GM12864 (cell line): ENCODE measurements at regions not wholly inside any gene's neighbourhood (a gene's known extent, or its start where the extent isn't known, plus 50 kb on each side); places are given as distances from the start of the nearest gene placed in this dataset.

Source experiments
- DNase-seq: peaks from one replicate; pipeline ENCODE4 v3.0.0-alpha.2; 2011; ENCODE audit warnings: low read depth
- H3K4me3 ChIP-seq: 2 replicates; pipeline ENCODE4 v1.5.1; 2011; ENCODE audit warnings: mild to moderate bottlenecking, low read depth, low read length, control low read depth
- TF ChIP-seq, protein P1 (sequence below): IDR thresholded peaks from 2 replicates; pipeline ENCODE4 v1.5.1; 2011; ENCODE audit warnings: low read depth, mild to moderate bottlenecking, moderate library complexity, low read length, control low read depth, inconsistent platforms; ENCODE audit errors: missing control alignments

- DNase-seq: no peak
- H3K4me3 ChIP-seq: no peak overlapping the region
- TF ChIP-seq, protein P1, sequence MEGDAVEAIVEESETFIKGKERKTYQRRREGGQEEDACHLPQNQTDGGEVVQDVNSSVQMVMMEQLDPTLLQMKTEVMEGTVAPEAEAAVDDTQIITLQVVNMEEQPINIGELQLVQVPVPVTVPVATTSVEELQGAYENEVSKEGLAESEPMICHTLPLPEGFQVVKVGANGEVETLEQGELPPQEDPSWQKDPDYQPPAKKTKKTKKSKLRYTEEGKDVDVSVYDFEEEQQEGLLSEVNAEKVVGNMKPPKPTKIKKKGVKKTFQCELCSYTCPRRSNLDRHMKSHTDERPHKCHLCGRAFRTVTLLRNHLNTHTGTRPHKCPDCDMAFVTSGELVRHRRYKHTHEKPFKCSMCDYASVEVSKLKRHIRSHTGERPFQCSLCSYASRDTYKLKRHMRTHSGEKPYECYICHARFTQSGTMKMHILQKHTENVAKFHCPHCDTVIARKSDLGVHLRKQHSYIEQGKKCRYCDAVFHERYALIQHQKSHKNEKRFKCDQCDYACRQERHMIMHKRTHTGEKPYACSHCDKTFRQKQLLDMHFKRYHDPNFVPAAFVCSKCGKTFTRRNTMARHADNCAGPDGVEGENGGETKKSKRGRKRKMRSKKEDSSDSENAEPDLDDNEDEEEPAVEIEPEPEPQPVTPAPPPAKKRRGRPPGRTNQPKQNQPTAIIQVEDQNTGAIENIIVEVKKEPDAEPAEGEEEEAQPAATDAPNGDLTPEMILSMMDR: no peak
Observed at GRCh38 chr17:79221597-79221996, 147.0 kb downstream of the ENGASE start.

GRCh38 chr17:79220713-79221291 lies 146.2 kb downstream of the ENGASE start:
- no peak overlapping the region for H3K4me3 ChIP-seq
- TF ChIP-seq, protein P1: no peak
- no peak for DNase-seq

GRCh38 chr17:79220201-79220712 lies 145.6 kb downstream of the ENGASE start:
- no peak overlapping the region for H3K4me3 ChIP-seq
- DNase-seq: no peak
- TF ChIP-seq, protein P1: no peak

- H3K4me3 ChIP-seq: no peak overlapping the region
- no peak for DNase-seq
- TF ChIP-seq, protein P1: no peak
Observed at GRCh38 chr17:79219208-79219935, 144.7 kb downstream of the ENGASE start.

DNA sequence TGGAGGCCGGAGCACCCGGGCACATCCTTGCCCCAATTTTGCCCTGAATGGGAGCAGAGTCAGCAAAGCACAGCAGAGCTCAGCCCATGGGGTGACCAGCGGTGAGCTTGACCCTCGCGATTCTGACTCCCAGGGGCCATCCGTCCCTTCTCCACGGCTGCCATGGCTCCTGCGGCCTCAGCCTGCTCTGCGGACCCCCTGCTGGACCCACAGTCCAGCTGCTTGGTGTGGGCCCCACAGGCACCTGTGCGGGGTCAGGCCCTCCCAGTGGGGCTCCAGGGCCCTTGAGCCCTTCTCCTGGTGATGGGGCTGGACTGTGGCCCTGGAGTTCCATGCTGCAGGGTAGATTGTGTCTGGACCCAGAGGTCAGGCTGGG lies 144.2 kb downstream of the ENGASE start:
- H3K4me3 ChIP-seq: no peak overlapping the region
- TF ChIP-seq, protein P1: no peak
- no peak for DNase-seq

- H3K4me3 ChIP-seq: no peak overlapping the region
- DNase-seq: no peak
- TF ChIP-seq, protein P1: no peak
Observed at GRCh38 chr17:79218175-79218824, 143.7 kb downstream of the ENGASE start.
